ENCODE measurements at regions not wholly inside any gene's neighbourhood (a gene's known extent, or its start where the extent isn't known, plus 50 kb on each side); places are given as distances from the start of the nearest gene placed in this dataset.
"Not testable (repeated sequence)": the region's sequence is repeated elsewhere in the genome, so short reads cannot be mapped to it uniquely, and the experiment has no call there.

DNA sequence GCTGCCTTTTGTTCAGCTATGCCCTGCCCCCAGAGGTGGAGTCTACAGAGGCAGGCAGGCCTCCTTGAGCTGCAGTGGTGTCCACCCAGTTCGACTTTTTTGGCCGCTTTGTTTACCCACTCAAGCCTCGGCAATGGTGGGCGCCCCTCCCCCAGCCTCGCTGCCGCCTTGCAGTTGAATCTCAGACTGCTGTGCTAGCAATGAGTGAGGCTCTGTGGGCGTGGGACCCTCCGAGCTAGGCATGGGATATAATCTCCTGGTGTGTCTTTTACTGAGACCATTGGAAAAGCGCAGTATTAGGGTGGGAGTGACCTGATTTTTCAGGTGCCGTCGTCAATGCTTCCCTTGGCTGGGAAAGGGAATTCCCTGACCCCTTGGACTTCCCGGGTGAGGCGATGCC, 279.3 kb downstream of the PTH2R start:
- not testable (repeated sequence) for DNase-seq

DNA sequence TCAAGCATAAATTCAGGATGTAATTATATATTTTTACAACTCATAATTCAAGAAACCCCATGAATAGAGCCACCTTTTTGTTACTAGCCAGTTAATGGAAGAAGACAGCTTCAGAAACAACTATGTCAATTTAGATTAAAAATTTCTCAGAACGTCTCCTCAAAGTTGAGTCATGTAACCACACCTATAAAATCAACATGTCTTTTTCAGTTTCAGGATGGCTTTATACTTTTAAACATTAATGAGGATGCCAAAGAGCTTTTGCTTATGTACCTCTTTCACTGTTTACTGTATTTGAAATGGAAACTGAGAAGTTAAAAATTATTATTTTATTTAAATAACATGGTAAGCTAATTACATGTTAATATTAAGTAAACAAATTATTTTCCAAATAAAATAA, 280.1 kb downstream of the PTH2R start:
- no peak for DNase-seq

DNA sequence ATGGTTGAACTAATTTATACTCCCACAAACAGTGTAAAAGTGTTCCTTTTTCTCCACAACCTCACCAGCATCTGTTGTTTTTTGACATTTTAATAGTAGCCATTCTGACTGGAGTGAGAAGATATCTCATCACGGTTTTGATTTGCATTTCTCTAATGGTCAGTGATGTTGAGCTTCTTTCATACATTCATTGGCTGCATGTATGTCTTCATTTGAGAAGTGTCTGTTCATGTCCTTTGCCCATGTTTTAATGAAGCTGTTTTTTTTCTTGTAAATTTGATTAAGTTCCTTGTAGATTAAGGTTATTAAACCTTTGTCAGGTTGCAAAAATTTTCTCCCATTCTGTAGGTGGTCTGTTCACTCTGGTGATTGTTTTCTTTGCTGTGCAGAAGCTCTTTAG, 281.1 kb downstream of the PTH2R start:
- not testable (repeated sequence) for DNase-seq

DNA sequence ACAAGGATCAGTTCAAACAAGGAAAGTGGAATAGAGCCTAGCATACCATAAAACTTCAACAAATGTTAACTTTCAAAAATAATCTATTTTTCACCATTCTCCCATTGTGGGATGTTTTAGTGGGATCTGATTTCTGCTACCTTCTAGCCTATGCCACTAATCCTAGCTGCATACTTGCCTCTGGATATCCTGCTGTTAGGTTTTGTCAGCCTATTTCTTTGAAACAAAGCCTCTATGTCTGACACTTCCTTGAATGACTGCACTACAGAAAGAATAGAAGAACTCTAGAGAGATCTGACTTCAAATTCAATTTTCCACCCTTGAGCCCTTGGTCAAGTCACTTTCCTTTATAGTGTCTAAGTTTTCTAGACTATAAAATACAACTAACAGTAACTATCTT, 291.5 kb downstream of the PTH2R start:
- DNase-seq: no peak

DNA sequence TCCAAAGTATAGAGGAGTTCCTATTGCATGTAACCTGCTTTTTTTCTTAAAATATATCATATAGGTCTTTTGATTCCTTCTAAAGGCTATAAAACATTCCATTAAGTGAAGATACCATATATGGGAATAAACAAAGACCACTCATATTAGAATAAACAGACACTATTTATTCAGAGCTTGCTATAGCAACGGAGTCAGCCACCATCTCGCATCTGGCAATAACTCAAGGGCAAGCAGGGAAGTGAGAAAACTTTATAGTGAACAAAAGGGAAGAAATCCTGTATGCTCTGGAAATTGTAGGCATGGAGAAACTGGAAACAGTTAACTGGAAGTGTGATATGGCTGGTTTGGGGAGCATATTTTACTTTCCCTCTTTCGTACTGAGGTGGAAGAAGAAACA, 301.9 kb downstream of the PTH2R start:
- no peak for DNase-seq

DNA sequence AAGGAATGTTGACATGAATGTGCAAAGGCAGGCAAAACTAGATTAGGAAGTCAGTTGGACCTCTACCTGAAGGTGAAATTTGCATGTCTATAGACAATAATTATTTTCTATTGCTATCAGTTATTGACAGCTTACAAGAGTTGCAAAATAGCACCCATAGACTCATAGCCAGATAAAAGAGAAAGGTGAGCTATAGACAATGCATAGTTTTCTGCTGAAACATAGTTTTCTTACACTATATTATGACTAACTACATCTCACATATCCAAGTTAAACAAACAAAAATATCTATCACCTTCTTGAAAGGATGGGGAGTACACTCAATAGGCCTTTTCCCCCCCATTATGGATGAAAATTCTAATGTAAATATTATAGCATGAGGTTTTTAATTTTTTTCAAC, 305.0 kb downstream of the PTH2R start:
- no peak for DNase-seq

DNA sequence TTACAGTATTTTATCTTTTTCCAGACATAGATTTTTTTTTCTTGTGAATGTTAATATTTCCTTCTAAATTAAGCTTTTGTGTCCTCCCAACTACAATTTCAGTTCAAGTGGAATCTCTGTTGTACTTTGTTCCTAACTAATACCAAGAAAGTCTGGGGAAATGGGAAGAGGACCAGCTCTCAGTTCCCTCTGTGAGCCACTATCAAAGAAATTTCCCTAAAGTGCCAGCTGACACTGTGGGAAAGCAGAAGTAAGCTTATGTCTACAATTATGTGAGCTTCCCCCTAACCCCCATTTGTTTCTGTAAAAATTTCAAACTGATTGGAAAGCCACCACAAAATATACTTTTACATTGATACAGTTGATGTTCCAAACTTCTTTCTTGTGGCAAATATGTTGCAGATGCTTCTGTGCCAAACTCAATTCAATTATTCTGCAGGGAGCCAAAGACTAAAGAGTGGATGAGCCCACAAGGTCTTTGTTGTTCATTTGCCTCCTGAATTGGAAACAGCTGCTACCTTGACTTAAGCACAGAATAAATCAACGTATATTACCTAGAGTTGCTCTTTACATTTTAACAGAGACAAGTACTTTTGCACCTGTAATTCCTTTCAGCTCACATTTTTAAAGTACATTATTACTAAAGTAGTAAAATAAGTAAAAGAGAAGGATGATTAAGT, 306.6 kb downstream of the PTH2R start:
- peak in 2 of 3 donors; percentile 17 to 25 for DNase-seq

DNA sequence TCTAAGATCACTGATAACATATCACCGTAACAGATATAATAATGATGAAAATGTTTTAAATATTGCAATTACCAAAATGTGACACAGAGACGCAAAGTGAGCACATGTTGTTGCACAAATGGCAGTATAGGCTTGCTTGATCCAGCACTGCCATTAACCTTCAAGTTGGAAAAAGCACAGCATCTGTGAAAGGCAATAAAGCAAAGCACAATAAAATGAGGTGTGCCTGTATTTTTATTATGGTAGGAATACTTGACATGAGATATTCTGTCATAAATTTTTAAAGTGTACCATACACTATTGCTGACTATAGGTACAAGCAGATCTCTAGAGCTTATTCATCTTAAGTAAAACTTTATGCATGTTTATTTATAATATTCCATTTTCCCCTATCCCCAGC, 312.2 kb downstream of the PTH2R start:
- DNase-seq: no peak

DNA sequence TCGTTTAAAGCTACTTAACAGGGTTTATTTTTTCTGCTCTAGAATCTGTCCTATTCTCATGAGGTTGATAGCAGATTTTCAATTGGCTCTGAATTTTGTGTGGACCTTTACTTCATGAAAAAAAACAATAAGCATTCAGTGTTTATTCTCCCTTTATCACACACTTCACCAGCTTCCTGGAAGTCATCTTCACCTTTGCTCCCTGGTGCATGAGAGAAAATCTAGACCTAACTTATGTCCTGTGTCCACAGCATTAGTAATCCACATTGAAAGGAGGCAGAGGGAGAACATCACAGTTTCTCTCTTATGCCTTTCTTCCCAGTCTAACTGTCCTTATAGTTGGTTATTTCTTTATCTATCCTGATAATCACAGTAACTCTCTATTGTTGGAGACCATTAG, 316.1 kb downstream of the PTH2R start:
- DNase-seq: no peak

DNA sequence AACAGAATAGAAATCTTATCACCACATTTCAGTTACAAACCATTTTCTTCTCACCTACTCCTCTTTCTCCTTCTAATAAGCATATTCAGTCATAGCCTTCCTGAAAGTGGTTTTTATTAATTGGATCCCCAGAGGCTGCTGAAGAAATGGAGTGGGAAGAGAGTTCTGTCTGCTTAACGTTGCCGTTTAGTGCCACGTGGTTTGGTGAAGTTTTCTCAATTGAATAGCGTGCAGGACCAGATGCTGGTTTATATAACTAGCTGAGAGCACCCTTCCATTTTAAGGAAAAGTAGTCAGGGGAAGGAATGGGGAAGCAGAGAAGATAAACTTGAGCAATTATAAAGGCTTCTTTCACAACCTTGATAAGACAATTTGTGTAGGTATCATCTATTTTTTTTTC, 318.7 kb downstream of the PTH2R start:
- DNase-seq: no peak

DNA sequence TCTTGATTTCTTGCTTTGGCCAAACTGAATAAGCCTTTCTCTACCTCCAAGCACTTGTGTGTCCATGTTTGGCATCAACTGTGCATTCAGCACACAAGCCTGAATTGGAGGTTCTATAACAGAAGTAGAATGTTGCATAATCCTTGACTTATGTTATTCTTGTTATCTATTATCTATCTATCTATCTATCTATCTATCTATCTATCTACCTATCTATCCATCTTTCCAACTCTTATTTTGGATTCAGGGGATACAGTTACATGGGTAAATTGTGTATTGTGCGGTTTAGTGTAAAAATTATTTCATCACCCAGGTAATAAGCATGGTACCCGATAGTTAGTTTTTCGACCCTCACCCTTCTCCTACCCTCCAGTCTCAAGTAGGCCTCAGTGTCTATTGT, 319.6 kb downstream of the PTH2R start:
- no peak for DNase-seq

DNA sequence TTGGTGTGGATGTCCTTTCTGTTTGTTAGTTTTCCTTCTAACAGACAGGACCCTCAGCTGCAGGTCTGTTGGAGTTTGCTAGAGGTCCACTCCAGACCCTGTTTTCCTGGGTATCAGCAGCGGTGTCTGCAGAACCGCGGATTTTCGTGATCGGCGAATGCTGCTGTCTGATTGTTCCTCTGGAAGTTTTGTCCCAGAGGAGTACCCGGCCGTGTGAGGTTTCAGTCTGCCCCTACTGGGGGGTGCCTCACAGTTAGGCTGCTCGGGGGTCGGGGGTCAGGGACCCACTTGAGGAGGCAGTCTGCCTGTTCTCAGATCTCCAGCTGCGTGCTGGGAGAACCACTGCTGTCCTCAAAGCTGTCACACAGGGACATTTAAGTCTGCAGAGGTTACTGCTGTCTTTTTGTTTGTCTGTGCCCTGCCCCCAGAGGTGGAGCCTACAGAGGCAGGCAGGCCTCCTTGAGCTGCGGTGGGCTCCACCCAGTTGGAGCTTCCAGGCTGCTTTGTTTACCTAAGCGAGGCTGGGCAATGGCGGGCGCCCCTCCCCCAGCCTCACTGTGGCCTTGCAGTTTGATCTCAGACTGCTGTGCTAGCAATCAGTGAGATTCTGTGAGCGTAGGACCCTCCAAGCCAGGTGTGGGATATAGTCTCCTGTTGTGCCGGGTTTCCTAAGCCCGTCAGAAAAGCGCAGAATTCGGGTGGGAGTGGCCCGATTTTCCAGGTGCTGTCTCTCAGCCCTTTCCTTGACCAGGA, 345.2 kb downstream of the PTH2R start:
- not testable (repeated sequence) for DNase-seq

DNA sequence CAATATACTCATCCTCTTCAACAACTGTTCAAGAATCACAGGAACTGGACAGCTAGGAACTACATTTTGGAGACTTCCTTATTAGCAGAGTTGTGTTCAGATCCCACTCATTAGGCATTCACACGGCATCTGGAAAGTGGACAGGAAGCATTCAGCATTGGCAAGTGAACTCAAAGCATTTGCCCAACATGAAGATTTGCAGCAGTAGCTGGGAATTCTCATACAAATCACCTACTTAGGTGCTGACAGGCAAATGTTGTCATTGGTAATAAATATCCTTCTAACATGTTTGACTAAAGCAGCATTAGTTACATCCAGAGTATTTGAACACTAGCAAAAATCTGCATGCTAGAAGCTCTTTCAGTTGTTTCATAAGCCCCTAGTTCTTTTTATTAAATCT, 350.8 kb downstream of the PTH2R start:
- no peak for DNase-seq

DNA sequence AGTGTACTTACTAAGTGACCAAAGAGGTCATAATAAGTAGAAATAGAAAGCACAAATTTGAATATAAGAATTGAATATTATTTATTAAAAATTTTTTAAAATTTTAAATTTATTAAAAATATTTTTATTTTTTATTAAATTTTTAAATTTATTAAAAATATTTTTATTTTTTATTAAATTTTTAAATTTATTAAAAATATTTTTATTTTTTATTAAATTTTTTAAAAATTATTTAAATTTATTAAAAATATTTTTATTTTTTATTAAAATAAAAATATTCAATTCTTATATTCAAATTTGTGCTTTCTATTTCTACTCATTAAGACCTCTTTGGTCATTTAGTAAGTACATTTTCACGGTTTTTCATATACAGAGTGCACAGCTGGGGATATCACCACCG, 366.5 kb downstream of the PTH2R start:
- not testable (repeated sequence) for DNase-seq

DNA sequence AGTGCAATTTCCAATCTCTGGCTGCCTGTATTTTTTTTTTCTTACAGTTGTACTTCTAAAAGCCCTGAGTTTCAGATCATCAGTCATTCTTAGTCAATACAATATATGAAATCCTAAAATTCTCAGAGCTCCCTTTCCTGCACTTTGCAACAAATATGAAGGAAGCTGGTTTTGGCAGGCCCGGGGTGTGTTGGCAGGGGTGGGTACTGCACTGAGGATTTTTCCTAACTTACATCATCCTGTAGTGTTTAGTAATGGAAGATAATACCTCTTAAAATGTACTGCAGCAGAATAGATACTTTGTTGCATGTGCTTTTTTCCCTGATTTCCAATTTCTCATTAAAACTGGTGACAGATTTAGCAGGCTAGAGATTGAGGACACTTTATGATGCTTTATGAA, 374.6 kb downstream of the PTH2R start:
- DNase-seq: peak in 2 of 3 donors; percentile 11 to 29

DNA sequence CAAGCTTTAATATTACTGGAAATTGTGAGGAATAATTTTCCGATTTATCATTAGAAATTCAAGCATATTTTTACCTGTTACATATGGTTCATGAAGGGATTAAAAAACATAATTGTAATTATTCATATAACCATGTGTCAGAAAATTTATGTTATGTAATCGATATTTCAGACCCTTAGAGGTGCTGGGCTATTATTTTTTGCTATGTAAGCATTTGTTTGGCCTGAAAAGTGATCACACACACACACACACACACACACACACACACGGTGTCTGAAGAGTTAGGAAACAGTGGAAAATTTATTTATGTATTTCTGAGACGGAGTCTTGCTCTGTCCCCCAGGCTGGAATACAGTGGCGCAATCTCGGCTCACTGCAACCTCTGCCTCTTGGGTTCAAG, 375.5 kb downstream of the PTH2R start:
- DNase-seq: no peak

DNA sequence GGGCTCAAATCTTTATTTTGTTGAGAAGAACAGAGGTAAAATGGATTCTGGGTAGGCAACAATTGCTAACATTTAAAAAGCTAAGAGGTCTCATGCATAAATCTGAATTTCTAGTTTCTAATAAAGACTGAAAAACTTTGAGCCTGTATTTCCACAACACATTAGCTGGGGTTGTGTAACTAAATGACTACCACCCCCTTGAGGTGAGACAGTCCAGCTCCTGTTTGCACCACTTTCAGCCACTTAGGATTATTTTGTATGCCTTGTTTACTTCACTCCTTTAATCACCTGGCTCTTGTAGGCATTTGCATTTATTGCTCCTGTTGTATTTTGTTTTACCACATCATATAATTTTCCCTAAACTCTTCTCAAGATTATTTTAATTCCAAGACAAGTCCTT, 376.6 kb downstream of the PTH2R start:
- no peak for DNase-seq

DNA sequence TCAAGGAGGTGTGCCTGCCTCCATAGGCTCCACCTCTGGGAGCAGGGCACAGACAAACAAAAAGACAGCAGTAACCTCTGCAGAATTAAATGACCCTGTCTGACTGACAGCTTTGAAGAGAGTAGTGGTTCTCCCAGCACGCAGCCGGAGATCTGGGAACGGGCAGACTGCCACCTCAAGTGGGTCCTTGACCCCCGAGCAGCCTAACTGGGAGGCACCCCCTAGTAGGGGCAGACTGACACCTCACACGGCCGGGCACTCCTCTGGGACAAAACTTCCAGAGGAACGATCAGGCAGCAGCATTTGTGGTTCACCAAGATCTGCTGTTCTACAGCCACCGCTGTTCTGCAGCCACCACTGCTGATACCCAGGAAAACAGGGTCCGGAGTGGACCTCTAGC, 378.2 kb downstream of the PTH2R start:
- not testable (repeated sequence) for DNase-seq

DNA sequence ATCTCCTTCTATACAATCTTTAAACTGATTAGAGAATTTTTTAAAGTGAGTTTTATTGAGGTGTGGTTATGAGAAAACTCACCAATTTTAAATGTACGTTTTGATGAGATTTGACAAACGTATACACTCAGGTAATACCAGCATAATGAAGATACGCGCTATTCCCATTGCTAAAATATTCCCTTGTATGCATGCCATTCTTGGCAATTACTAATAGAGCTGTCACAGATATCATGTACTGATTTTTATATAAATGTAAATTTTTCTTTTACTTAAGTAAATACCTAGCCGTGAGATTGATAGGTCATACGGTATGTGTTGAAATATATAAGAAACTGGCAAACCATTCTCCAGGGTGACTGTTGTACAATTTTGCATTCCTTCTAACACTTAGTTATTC, 384.7 kb downstream of the PTH2R start:
- DNase-seq: no peak

DNA sequence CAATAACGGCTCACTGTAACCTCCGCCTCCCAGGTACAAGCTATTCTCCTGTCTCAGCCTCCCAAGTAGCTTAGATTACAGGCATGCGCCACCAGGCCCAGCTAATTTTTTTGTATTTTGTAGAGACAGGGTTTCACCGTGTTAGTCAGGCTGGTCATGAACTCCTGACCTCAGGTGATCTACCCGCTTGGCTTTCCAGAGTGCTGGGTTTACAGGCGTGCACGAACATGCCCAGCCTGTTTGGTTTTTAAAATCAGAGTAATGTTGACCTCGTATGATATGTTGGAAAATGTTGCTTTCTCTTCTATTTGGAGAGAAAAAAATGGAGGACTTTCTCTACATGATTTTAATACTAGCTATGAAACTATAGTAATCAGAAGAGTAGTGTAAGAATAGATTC, 386.2 kb downstream of the PTH2R start:
- DNase-seq: no peak

DNA sequence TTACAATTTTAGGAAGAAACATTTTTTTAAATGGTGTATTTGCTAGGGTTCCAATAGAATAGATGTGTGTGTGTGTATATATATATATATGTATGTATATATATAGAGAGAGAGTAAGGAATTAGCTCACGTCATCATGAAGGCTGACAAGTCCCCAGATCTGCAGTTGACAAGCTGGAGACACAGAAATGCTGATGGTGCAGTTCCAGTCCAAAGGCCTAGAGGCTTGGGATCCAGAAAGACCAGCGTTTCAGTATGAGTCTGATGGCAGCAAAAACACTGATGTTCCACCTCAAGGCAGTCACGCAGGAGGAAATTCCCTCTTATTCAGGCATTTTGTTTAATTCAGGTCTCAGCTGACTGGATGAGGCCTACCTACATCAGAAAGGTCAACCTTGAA, 386.8 kb downstream of the PTH2R start:
- DNase-seq: no peak

DNA sequence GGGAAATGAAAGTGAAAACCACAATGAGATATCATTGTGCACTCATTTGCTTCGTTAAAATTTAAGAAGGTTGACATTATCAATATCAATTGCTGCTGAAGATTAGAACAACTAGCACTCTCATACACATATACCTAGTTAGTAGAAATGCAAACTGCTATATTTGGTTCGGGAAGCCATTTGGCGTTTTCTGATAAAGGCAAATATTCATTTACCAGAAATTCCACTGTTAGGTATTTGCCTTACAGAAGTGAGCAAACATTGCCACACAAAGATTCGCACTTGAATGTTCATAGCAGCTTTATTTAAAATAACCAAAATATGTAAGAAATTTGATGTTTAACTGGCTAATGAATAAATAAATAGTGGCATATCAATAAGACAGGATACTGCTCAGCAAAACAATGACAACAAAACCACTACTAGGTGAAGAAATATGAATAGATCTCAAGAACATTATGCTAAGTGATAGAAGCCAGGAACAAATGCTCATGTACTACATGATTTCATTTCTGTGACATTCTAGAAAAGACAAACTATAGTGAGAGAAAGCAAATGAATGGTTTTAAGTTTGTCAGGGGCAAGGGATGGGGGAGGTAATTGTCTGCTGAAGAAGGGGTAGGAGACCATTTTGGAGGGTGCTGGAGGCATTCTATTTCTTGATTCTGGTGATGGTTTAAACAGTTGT, 387.8 kb downstream of the PTH2R start:
- DNase-seq: no peak

DNA sequence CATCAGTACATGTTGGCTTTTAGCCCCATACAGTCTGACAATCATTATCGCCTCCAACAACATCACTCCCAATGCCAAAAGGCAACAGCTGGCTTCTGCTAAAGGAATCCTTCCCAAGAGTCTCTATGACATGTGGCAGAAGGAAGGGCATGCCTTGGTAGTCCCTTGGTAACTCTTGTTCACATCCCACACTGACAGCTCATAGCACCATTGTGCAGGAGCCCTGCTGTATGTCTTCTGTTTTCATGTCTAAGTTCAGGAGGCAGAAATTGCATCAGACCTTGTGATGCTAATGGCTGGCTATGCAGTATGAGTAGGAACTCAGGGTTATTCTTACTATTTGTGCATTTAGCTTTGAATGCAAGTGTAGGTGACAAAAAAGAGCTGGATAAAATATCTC, 392.1 kb downstream of the PTH2R start:
- DNase-seq: no peak

Data from muscle of back (tissue), 3 donors.